Thyroid gland (tissue), 4 donors: ENCODE measurements at regions not wholly inside any gene's neighbourhood (a gene's known extent, or its start where the extent isn't known, plus 50 kb on each side); places are given as distances from the start of the nearest gene placed in this dataset.

Experiments
- DNase-seq, 2 donors: peaks; one replicate each; pipeline ENCODE4 v3.0.0-alpha.2; 2019
- H3K27ac ChIP-seq, 3 donors: fragments of 200-600 bp; sonication (generic); 1 replicate in 2 of 3; 2 replicates in 1 of 3; pipeline ENCODE4 v1.5.1; 2016 to 2019; ENCODE audit warnings: mild to moderate bottlenecking in 1 of 3, moderate library complexity in 1 of 3
- H3K27me3 ChIP-seq: fragments of 200-600 bp; sonication (generic); one replicate; pipeline ENCODE4 v1.5.1; 2019
- H3K36me3 ChIP-seq, 2 donors: fragments of 200-600 bp; sonication (generic); one replicate each; pipeline ENCODE4 v1.5.1; 2016 to 2019
- H3K4me1 ChIP-seq, 2 donors: fragments of 200-600 bp; sonication (generic); one replicate each; pipeline ENCODE4 v1.5.1; 2017 to 2019
- H3K4me3 ChIP-seq, 3 donors: fragments of 200-600 bp; sonication (generic); replicated peaks in 1 of 3; 1 replicate in 2 of 3; 2 replicates in 1 of 3; pipeline ENCODE4 v1.5.1; 2016; ENCODE audit warnings: mild to moderate bottlenecking in 1 of 3
- H3K9me3 ChIP-seq: fragments of 200-600 bp; sonication (generic); one replicate; pipeline ENCODE4 v1.5.1; 2017
- POLR2A ChIP-seq, 2 donors: fragments of 450-650 bp; IDR thresholded peaks; one replicate each; pipeline ENCODE4 v1.6.1; 2017; ENCODE audit warnings: antibody characterized with exemption in 2 of 2, mild to moderate bottlenecking in 2 of 2, moderate library complexity in 1 of 2
- WGBS, 2 donors: methylation state at CpG; one replicate each; pipeline ENCODE4 v1.1.5; 2017; 5-methylcytosine and 5-hydroxymethylcytosine counted together
- intact Hi-C: fragments of 100-400 bp; cut with DNase I; formaldehyde crosslinking; loops from one replicate; pipeline ENCODE4 v1.15.1; 2023
- TF ChIP-seq, protein P1 (sequence below), 6 experiments: fragments of 200-600 bp in 3 of 6; fragments of 450-650 bp in 3 of 6; sonication (generic) in 3 of 6; IDR thresholded peaks; one replicate each; pipeline ENCODE4 v1.5.1; 2016 to 2019; ENCODE audit warnings: antibody characterized with exemption in 6 of 6, mild to moderate bottlenecking in 2 of 6, inconsistent platforms in 1 of 6, moderate library complexity in 1 of 6

DNA sequence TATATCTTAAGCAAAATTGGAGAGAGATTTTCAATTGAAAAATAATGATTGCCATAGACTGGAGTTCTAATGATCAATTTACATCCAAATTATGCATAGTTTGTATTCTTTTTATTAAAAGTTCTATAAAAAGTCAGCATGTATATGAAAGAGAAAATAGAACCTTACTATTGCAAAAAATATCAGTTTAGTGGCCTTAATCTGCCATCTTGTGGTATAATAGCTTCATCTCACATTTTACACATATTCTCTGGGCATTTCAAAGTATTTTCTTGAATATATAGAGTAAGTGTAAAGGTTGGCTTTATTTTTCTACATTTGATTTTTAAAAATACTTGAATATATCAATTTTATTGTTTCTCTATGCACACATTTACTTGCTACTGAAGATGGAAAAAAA, 1858.6 kb upstream of the CDH9 start:
- no peaks in the 10 kb centered on the region for H3K36me3 ChIP-seq
- TF ChIP-seq, protein P1, sequence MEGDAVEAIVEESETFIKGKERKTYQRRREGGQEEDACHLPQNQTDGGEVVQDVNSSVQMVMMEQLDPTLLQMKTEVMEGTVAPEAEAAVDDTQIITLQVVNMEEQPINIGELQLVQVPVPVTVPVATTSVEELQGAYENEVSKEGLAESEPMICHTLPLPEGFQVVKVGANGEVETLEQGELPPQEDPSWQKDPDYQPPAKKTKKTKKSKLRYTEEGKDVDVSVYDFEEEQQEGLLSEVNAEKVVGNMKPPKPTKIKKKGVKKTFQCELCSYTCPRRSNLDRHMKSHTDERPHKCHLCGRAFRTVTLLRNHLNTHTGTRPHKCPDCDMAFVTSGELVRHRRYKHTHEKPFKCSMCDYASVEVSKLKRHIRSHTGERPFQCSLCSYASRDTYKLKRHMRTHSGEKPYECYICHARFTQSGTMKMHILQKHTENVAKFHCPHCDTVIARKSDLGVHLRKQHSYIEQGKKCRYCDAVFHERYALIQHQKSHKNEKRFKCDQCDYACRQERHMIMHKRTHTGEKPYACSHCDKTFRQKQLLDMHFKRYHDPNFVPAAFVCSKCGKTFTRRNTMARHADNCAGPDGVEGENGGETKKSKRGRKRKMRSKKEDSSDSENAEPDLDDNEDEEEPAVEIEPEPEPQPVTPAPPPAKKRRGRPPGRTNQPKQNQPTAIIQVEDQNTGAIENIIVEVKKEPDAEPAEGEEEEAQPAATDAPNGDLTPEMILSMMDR (IDR thresholded peaks at IDR 0.05) = peak in 1 of 6 experiments; percentile 30
- no peak for TF ChIP-seq POLR2A (IDR thresholded peaks at IDR 0.05)
- no peak overlapping the region for H3K4me3 ChIP-seq
- intact Hi-C loops = no loop called here
- H3K4me1 ChIP-seq = no peaks in the 10 kb centered on the region
- DNase-seq = no peak
- H3K27me3 ChIP-seq = no peaks in the 10 kb centered on the region
- H3K9me3 ChIP-seq = no peaks in the 10 kb centered on the region
- no peak overlapping the region for H3K27ac ChIP-seq

DNA sequence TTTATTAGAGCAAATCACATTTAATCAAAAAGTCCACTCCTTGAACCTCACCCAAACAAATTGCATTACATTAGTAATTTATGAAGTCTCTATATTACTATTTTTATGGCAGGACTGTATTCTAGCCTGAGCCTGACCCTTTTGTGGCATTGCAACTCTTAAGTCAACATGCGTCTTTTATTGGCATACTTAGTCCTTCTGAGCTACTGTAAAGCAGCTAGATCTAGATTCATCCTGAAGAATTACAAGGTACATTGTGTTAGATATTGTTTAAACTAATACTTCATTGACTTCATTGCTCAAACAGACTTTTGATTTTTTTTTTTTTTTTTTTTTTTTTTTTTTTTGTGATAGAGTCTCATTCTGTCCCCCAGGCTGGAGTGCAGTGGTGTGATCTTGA, 1842.5 kb upstream of the CDH9 start:
- no peaks in the 10 kb centered on the region for H3K9me3 ChIP-seq
- WGBS, 2 donors = 98 to 100% methylated on average over 1 of the region's 1 CpG

DNA sequence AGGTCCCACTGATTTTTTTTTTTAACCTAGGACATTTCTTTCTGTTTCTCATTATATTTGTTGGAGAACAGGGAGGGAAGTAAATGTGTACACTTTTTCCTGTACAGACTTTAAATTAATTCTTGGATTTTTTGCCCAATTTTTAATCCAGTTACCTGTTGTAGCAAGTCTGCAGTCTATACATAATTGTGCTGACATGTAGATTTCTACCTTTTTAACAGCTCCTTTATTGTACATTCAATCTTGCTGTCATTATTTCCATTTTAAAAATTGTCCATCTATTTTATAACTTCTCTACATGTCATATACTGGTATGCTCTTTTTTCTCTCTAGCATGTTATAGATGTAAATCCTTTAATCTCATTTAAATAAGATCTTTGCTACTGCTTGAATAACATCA, 1838.7 kb upstream of the CDH9 start:
- no peak for DNase-seq

More for the DNA sequence above, 1842.5 kb upstream of the CDH9 start:
- intact Hi-C loops = no loop called here
- TF ChIP-seq POLR2A (IDR thresholded peaks at IDR 0.05) = no peak
- TF ChIP-seq, protein P1 (IDR thresholded peaks at IDR 0.05) = no peak
- Histone ChIP-seq H3K4me3 (no peak overlapping the region), H3K27me3 (no peaks in the 10 kb centered on the region), H3K4me1 (no peaks in the 10 kb centered on the region), H3K27ac (no peak overlapping the region), H3K36me3 (no peaks in the 10 kb centered on the region)
- no peak for DNase-seq

DNA sequence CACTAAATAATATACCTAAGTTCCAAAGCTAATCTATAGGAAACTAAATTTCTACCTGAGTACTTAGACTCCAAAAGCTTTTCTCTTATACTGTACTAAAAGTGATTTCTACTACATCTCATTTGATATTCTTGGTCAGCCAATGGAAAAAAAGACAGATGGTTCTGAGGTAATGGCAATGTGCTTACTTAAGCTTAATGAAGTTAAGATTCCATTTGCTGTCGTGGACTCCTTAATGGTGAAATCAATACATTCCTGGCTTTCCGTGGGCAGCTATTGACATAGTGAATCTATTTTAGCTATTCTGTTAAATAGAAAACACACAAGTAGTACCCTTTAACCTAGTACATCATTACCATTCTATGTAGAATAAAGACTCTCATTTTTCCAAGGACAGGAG, 1825.6 kb upstream of the CDH9 start:
- Histone ChIP-seq H3K4me1 (no peaks in the 10 kb centered on the region), H3K27me3 (no peaks in the 10 kb centered on the region), H3K36me3 (no peaks in the 10 kb centered on the region), H3K4me3 (no peak overlapping the region), H3K27ac (no peak overlapping the region), H3K9me3 (no peaks in the 10 kb centered on the region)
- intact Hi-C loops = no loop called here
- TF ChIP-seq, protein P1 (IDR thresholded peaks at IDR 0.05) = no peak
- no peak for DNase-seq
- 54 to 71% methylated on average over 2 of the region's 2 CpGs for WGBS, 2 donors

More for the DNA sequence above, 1838.7 kb upstream of the CDH9 start:
- no peaks in the 10 kb centered on the region for H3K9me3 ChIP-seq
- H3K27ac ChIP-seq = no peak overlapping the region
- H3K27me3 ChIP-seq = no peaks in the 10 kb centered on the region
- intact Hi-C loops = no loop called here
- TF ChIP-seq, protein P1 (IDR thresholded peaks at IDR 0.05) = no peak
- TF ChIP-seq POLR2A (IDR thresholded peaks at IDR 0.05) = no peak
- H3K4me1 ChIP-seq = no peaks in the 10 kb centered on the region
- no peak overlapping the region for H3K4me3 ChIP-seq
- H3K36me3 ChIP-seq = no peaks in the 10 kb centered on the region

DNA sequence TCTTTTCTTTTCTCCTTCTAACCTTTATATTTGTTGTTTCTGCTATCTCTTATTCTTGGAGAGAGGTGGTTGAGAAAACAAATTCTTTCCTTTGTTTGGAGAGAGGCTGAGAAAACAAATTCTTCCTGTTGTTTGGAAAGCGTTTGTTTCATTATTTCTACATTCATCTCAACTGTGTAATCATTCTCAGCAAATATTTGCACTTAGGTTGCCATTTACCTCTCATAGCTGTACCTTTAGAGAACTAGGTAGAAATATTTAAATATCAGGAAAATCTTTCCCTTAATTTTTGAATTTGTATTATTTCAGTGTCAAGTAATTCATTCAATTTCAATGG, 1824.4 kb upstream of the CDH9 start:
- Histone ChIP-seq H3K4me1 (no peaks in the 10 kb centered on the region), H3K9me3 (no peaks in the 10 kb centered on the region), H3K27ac (no peak overlapping the region), H3K4me3 (no peak overlapping the region), H3K36me3 (no peaks in the 10 kb centered on the region), H3K27me3 (no peaks in the 10 kb centered on the region)
- TF ChIP-seq POLR2A (IDR thresholded peaks at IDR 0.05) = no peak
- TF ChIP-seq, protein P1 (IDR thresholded peaks at IDR 0.05) = no peak
- intact Hi-C loops = no loop called here
- no peak for DNase-seq
- 22 to 32% methylated on average over 1 of the region's 1 CpG for WGBS, 2 donors
